IMR-90 (cell line): ENCODE measurements at regions not wholly inside any gene's neighbourhood (a gene's known extent, or its start where the extent isn't known, plus 50 kb on each side); places are given as distances from the start of the nearest gene placed in this dataset.

Source experiments
- ATAC-seq: fragments of 200-7000 bp; cut with Tn5 transposase; 2 replicates; pipeline ENCODE4 v1.9.1; 2020; ENCODE audit warnings: low read depth, mild to moderate bottlenecking, moderate library complexity
- BruUV-seq: library from RNA; stranded (reverse); fragments of 400-500 nt; replicated peaks from 2 replicates; lab custom pipeline; 2021; lab: Mats Ljungman, UMichigan
- CTCF ChIA-PET: fragments of 300-600 bp; formaldehyde crosslinking; extraction: SDS; loops from one replicate; lab custom pipeline; 2021; ENCODE audit warnings: antibody characterized with exemption; lab: Yijun Ruan, JAX
- POLR2A ChIA-PET: fragments of 300-600 bp; sonication (Branson Sonifier 250); formaldehyde crosslinking; loops from one replicate; lab custom pipeline; 2022; ENCODE audit warnings: antibody characterized with exemption; ENCODE audit not compliant: unreplicated experiment; lab: Charles Lee
- DNase-seq: peaks from one replicate; pipeline ENCODE4 v3.0.0; 2013
- H2AFZ ChIP-seq: replicated peaks from 2 replicates; pipeline ENCODE3; 2013; ENCODE audit warnings: low read length, mild to moderate bottlenecking; ENCODE audit not compliant: poor library complexity
- H2AK5ac ChIP-seq: 2 replicates; pipeline ENCODE4 v1.6.1; 2013; ENCODE audit warnings: low read depth, low read length, inconsistent platforms
- H2AK9ac ChIP-seq: replicated peaks from 2 replicates; pipeline ENCODE3; 2013; ENCODE audit warnings: mild to moderate bottlenecking, low read depth, low read length, moderate library complexity; ENCODE audit not compliant: poor library complexity
- H2BK120ac ChIP-seq: 2 replicates; pipeline ENCODE4 v1.6.1; 2013; ENCODE audit warnings: low read depth, low read length, inconsistent platforms
- H2BK15ac ChIP-seq: 3 replicates; pipeline ENCODE4 v1.6.1; 2013; ENCODE audit warnings: low read depth, low read length, inconsistent platforms
- H2BK20ac ChIP-seq: 2 replicates; pipeline ENCODE4 v1.6.1; 2013; ENCODE audit warnings: low read depth, mild to moderate bottlenecking, inconsistent platforms, low read length, moderate library complexity
- H2BK5ac ChIP-seq: 2 replicates; pipeline ENCODE4 v1.6.1; 2013; ENCODE audit warnings: mild to moderate bottlenecking, low read depth, low read length, inconsistent platforms; ENCODE audit not compliant: poor library complexity, severe bottlenecking
- H3K14ac ChIP-seq: replicated peaks from 2 replicates; pipeline ENCODE4 v1.6.1; 2013; ENCODE audit warnings: low read depth, low read length, inconsistent platforms
- H3K18ac ChIP-seq: 2 replicates; pipeline ENCODE4 v1.6.1; 2013; ENCODE audit warnings: low read depth, low read length, control low read depth
- H3K23ac ChIP-seq: 2 replicates; pipeline ENCODE4 v1.6.1; 2013; ENCODE audit warnings: low read depth, low read length, inconsistent platforms
- H3K27ac ChIP-seq: 2 replicates; pipeline ENCODE4 v1.5.1; 2013; ENCODE audit warnings: mild to moderate bottlenecking, control low read depth, low read length; ENCODE audit not compliant: insufficient read depth
- H3K27me3 ChIP-seq: 2 replicates; pipeline ENCODE4 v1.6.1; 2013; ENCODE audit warnings: low read length; ENCODE audit not compliant: control insufficient read depth, insufficient read depth
- H3K36me3 ChIP-seq: 2 replicates; pipeline ENCODE4 v1.6.1; 2013; ENCODE audit warnings: low read length, mixed read lengths; ENCODE audit not compliant: control insufficient read depth, insufficient read depth
- H3K4ac ChIP-seq: 2 replicates; pipeline ENCODE4 v1.6.1; 2013; ENCODE audit warnings: low read depth, low read length, inconsistent platforms
- H3K4me1 ChIP-seq: 2 replicates; pipeline ENCODE4 v1.6.1; 2013; ENCODE audit warnings: low read length, mixed read lengths; ENCODE audit not compliant: control insufficient read depth, insufficient read depth
- H3K4me2 ChIP-seq: 2 replicates; pipeline ENCODE4 v1.6.1; 2013; ENCODE audit warnings: low read depth, mild to moderate bottlenecking, control low read depth, low read length, moderate library complexity
- H3K4me3 ChIP-seq: 2 replicates; pipeline ENCODE4 v1.5.1; 2013; ENCODE audit warnings: low read depth, mild to moderate bottlenecking, control low read depth, low read length, moderate library complexity; ENCODE audit not compliant: insufficient read depth
- H3K56ac ChIP-seq: 2 replicates; pipeline ENCODE4 v1.6.1; 2013; ENCODE audit warnings: low read length, inconsistent platforms; ENCODE audit not compliant: insufficient read depth; ENCODE audit errors: extremely low read depth
- H3K79me1 ChIP-seq, 2 experiments: 2 replicates each; pipeline ENCODE4 v1.6.1; 2013; ENCODE audit warnings: low read length in 2 of 2, inconsistent platforms in 1 of 2, low read depth in 1 of 2
- H3K9ac ChIP-seq: 2 replicates; pipeline ENCODE4 v1.6.1; 2013; ENCODE audit warnings: low read depth, low read length, control low read depth
- H3K9me1 ChIP-seq: 2 replicates; pipeline ENCODE4 v1.6.1; 2013; ENCODE audit warnings: low read length, inconsistent platforms; ENCODE audit not compliant: insufficient read depth
- H3K9me3 ChIP-seq: 2 replicates; pipeline ENCODE4 v1.6.1; 2013; ENCODE audit warnings: low read length; ENCODE audit not compliant: control insufficient read depth, insufficient read depth
- H4K20me1 ChIP-seq: 2 replicates; pipeline ENCODE4 v1.6.1; 2013; ENCODE audit warnings: low read length, inconsistent platforms; ENCODE audit not compliant: insufficient read depth
- H4K5ac ChIP-seq: 2 replicates; pipeline ENCODE4 v1.6.1; 2013; ENCODE audit warnings: mild to moderate bottlenecking, low read depth, low read length, control low read depth
- H4K8ac ChIP-seq, 2 experiments: 2 replicates each; pipeline ENCODE4 v1.6.1; 2013; ENCODE audit warnings: low read depth in 2 of 2, low read length in 2 of 2, control low read depth in 1 of 2, inconsistent platforms in 1 of 2
- H4K91ac ChIP-seq: 2 replicates; pipeline ENCODE4 v1.6.1; 2013; ENCODE audit warnings: low read depth, low read length, inconsistent platforms; ENCODE audit not compliant: insufficient read depth
- CEBPB ChIP-seq: IDR thresholded peaks from 2 replicates; pipeline ENCODE4 v1.6.1; 2012; ENCODE audit warnings: low read depth, low read length, improper control_type of control experiment
- CHD1 ChIP-seq: IDR thresholded peaks from 2 replicates; pipeline ENCODE4 v1.6.1; 2012; ENCODE audit warnings: low read depth, low read length, improper control_type of control experiment
- MXI1 ChIP-seq: IDR thresholded peaks from 2 replicates; pipeline ENCODE4 v1.6.1; 2012; ENCODE audit warnings: low read depth, mild to moderate bottlenecking, low read length, moderate library complexity, borderline replicate concordance
- NFE2L2 ChIP-seq: fragments of 150-350 bp; IDR thresholded peaks from 2 replicates; pipeline ENCODE4 v1.6.1; 2016; ENCODE audit warnings: low read depth, mild to moderate bottlenecking, low read length
- RAD21 ChIP-seq: IDR thresholded peaks from 2 replicates; pipeline ENCODE4 v1.6.1; 2012; ENCODE audit warnings: low read length, improper control_type of control experiment
- RCOR1 ChIP-seq: IDR thresholded peaks from 2 replicates; pipeline ENCODE4 v1.6.1; 2012; ENCODE audit warnings: mild to moderate bottlenecking, low read length, improper control_type of control experiment; ENCODE audit not compliant: insufficient replicate concordance
- whole genome bisulfite sequencing, 2 experiments: methylation state at CpG; one replicate each; pipeline versions ENCODE4 v1.1.5 to v1.1.7; 2013; ENCODE audit warnings: missing lambda C conversion rate in 2 of 2; ENCODE audit not compliant: insufficient read length in 1 of 2; ENCODE audit errors: extremely low coverage in 2 of 2; 5-methylcytosine and 5-hydroxymethylcytosine counted together
- dilution Hi-C: fragments of 300-500 bp; cut with HindIII; formaldehyde crosslinking; loops from one replicate; pipeline ENCODE4 v1.14.3; 2018; ENCODE audit warnings: low sequenced_read_pairs; ENCODE audit not compliant: unreplicated experiment
- in situ Hi-C: fragments of 300-500 bp; cut with MboI; formaldehyde crosslinking; loops from 3 replicates; pipeline ENCODE4 v1.14.3; 2019; ENCODE audit warnings: low sequenced_read_pairs, inconsistent platforms, mixed read lengths
- intact Hi-C: fragments of 100-400 bp; cut with micrococcal nuclease; formaldehyde crosslinking; loops from 2 replicates; pipeline ENCODE4 v1.10.0; 2022

DNA sequence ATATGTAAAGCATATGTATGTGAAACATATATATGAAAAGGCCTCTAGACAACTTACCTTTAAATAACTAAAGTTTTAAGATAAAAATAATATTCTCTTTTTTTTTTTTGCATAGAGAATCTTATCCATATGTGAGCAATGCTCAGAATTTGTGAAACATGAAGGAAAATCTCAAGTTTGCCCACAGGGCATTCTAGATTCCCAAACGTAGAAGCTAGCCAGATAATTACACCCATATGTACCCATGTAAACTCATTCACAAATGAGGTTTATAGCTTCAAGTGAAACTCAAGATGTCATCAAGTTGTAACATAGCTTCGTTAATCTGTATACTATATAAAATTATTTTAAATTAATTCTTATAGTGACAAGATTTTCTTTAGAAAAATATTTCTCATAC lies 537.3 kb upstream of the NR2F2 start:
- H3K18ac ChIP-seq = no peak overlapping the region
- dilution Hi-C loops (no loop called here), in situ Hi-C loops (no loop called here), intact Hi-C loops (no loop called here)
- no peak overlapping the region for H4K5ac ChIP-seq
- H3K4me3 ChIP-seq = no peak overlapping the region
- ATAC-seq (no peak), DNase-seq (no peak)
- no peak overlapping the region for H3K23ac ChIP-seq
- no peaks in the 10 kb centered on the region for H3K27me3 ChIP-seq
- no peak overlapping the region for H3K27ac ChIP-seq
- no peak overlapping the region for H3K4ac ChIP-seq
- H4K8ac ChIP-seq = no peak overlapping the region
- no peaks in the 10 kb centered on the region for H3K79me1 ChIP-seq
- WGBS, 2 experiments = no CpG with 5 or more reads among the region's 2 CpGs
- H2BK5ac ChIP-seq = no peak overlapping the region
- H3K14ac ChIP-seq = no peak overlapping the region
- no peak overlapping the region for H2BK20ac ChIP-seq
- BruUV-seq = no TSS peak
- no peak overlapping the region for H3K4me2 ChIP-seq
- H3K36me3 ChIP-seq = no peaks in the 10 kb centered on the region
- H2BK15ac ChIP-seq = no peak overlapping the region
- no peak overlapping the region for H4K91ac ChIP-seq
- no peaks in the 10 kb centered on the region for H4K20me1 ChIP-seq
- no peak overlapping the region for H2AK5ac ChIP-seq
- ChIA-PET POLR2A (no interaction called here), CTCF (no interaction called here)
- H2AFZ ChIP-seq = no peak overlapping the region
- TF ChIP-seq RAD21 (no peak), CEBPB (no peak), NFE2L2 (no peak), RCOR1 (no peak), CHD1 (no peak), MXI1 (no peak)
- no peak overlapping the region for H3K9ac ChIP-seq
- H2BK120ac ChIP-seq = no peak overlapping the region
- H3K9me1 ChIP-seq = no peaks in the 10 kb centered on the region
- H2AK9ac ChIP-seq = no peak overlapping the region
- no peaks in the 10 kb centered on the region for H3K4me1 ChIP-seq
- no peaks in the 10 kb centered on the region for H3K9me3 ChIP-seq
- H3K56ac ChIP-seq = no peak overlapping the region
